ENCODE measurements at regions not wholly inside any gene's neighbourhood (a gene's known extent, or its start where the extent isn't known, plus 50 kb on each side); places are given as distances from the start of the nearest gene placed in this dataset.

DNA sequence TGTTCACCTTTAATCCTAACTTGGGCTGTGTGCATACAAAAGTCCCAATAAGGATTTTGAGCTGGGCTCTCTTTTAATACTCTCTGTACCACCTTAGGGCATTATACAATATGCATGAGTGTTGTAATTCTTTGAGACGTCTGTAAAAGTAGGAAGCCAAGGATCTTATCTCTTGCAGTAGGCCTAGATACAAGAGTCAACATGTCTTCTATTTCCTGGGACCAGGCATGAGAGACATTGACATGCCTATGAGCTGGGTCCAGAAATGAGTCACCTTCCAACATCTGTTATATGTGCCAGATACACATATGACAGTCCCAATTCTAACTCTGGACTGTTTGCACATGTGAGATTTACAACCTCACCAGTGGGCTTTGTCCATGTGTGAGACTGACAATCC, 1911.2 kb downstream of the TP53TG3F start:
- H3K9me3 ChIP-seq (ENCODE audit: low read length), result no peaks in the 10 kb centered on the region

DNA sequence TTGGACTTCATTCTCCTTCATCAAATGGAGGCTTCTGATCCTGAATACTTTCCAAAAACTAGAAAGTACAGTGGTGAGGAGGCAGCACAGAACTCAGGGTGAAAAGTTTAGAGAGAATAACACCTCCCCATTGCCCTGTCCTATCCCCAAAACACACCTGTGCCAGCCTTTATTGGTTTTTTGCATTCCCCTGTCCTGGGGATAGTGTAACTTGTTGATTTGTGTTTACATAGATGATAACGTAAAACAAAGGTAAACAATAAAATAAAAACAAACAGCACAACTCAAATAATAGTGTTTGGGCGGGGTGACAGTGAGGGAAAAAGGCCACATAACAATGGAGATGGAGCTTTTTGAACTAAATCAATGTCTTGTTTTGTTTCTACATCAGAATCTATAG, 1917.7 kb downstream of the TP53TG3F start:
- Histone ChIP-seq H3K9ac (ENCODE audit: low read length) (no peak overlapping the region), H2AFZ (ENCODE audit: low read length) (no peak overlapping the region), H3K79me2 (ENCODE audit: insufficient read depth, low read length) (no peaks in the 10 kb centered on the region), H3F3A (ENCODE audit: insufficient read depth, low read length) (no peaks in the 10 kb centered on the region), H3K9me3 (ENCODE audit: low read length) (no peaks in the 10 kb centered on the region), H3K27ac (ENCODE audit: low read depth, low read length, poor library complexity, severe bottlenecking) (no peak overlapping the region), H3K4me2 (ENCODE audit: low read length) (no peak overlapping the region), H3K4me3 (ENCODE audit: low read depth, low read length, poor library complexity, severe bottlenecking) (no peak overlapping the region), H4K20me1 (ENCODE audit: insufficient read depth, low read length) (no peaks in the 10 kb centered on the region), H3K9me2 (ENCODE audit: low read depth, low read length) (no peaks in the 10 kb centered on the region), H3K4me1 (ENCODE audit: insufficient read depth, low read length, severe bottlenecking) (no peaks in the 10 kb centered on the region), H3K36me3 (ENCODE audit: insufficient read depth, low read length) (no peaks in the 10 kb centered on the region), H3K27me3 (ENCODE audit: insufficient read depth, low read length) (no peaks in the 10 kb centered on the region)
- TF ChIP-seq EZH2 (IDR thresholded peaks at IDR 0.05; ENCODE audit: borderline replicate concordance, low read length) (no peak), CTCF (IDR thresholded peaks at IDR 0.05; ENCODE audit: low read length) (no peak)

More for the DNA sequence above, 1911.2 kb downstream of the TP53TG3F start:
- Histone ChIP-seq H2AFZ (ENCODE audit: low read length) (no peak overlapping the region), H3K36me3 (ENCODE audit: insufficient read depth, low read length) (no peaks in the 10 kb centered on the region), H3K4me1 (ENCODE audit: insufficient read depth, low read length, severe bottlenecking) (no peaks in the 10 kb centered on the region), H3K27ac (ENCODE audit: low read depth, low read length, poor library complexity, severe bottlenecking) (no peak overlapping the region), H3K27me3 (ENCODE audit: insufficient read depth, low read length) (no peaks in the 10 kb centered on the region), H3K9me2 (ENCODE audit: low read depth, low read length) (no peaks in the 10 kb centered on the region), H3K4me3 (ENCODE audit: low read depth, low read length, poor library complexity, severe bottlenecking) (no peak overlapping the region), H3K79me2 (ENCODE audit: insufficient read depth, low read length) (no peaks in the 10 kb centered on the region), H4K20me1 (ENCODE audit: insufficient read depth, low read length) (no peaks in the 10 kb centered on the region), H3F3A (ENCODE audit: insufficient read depth, low read length) (no peaks in the 10 kb centered on the region), H3K9ac (ENCODE audit: low read length) (no peak overlapping the region), H3K4me2 (ENCODE audit: low read length) (no peak overlapping the region)
- TF ChIP-seq CTCF (IDR thresholded peaks at IDR 0.05; ENCODE audit: low read length), result no peak
- no peak for TF ChIP-seq EZH2 (IDR thresholded peaks at IDR 0.05; ENCODE audit: borderline replicate concordance, low read length)

DNA sequence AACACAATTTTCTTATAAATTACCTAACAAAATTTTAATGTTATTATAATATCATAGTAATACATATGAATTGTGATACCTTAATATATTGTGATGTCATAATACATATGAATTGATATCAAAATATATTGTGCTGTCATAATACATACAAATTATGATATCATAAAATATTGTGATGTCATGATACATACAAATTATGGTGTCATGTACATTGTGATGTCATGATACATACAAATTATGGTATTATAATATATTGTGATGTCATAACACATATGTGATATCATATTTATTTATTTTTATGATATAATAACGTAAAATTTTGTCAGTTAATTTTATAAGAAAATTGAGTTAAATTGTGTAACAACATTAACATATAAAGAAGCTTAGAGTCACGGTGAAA, 1927.2 kb downstream of the TP53TG3F start:
- Histone ChIP-seq H3K9me3 (ENCODE audit: low read length) (no peaks in the 10 kb centered on the region), H3K4me3 (ENCODE audit: low read depth, low read length, poor library complexity, severe bottlenecking) (no peak overlapping the region), H3K4me2 (ENCODE audit: low read length) (no peak overlapping the region), H3K79me2 (ENCODE audit: insufficient read depth, low read length) (no peaks in the 10 kb centered on the region), H3K9me2 (ENCODE audit: low read depth, low read length) (no peaks in the 10 kb centered on the region), H4K20me1 (ENCODE audit: insufficient read depth, low read length) (no peaks in the 10 kb centered on the region), H2AFZ (ENCODE audit: low read length) (no peak overlapping the region), H3K27me3 (ENCODE audit: insufficient read depth, low read length) (no peaks in the 10 kb centered on the region), H3F3A (ENCODE audit: insufficient read depth, low read length) (no peaks in the 10 kb centered on the region), H3K9ac (ENCODE audit: low read length) (no peak overlapping the region), H3K27ac (ENCODE audit: low read depth, low read length, poor library complexity, severe bottlenecking) (no peak overlapping the region), H3K36me3 (ENCODE audit: insufficient read depth, low read length) (no peaks in the 10 kb centered on the region), H3K4me1 (ENCODE audit: insufficient read depth, low read length, severe bottlenecking) (no peaks in the 10 kb centered on the region)
- TF ChIP-seq CTCF (IDR thresholded peaks at IDR 0.05; ENCODE audit: low read length) (no peak), EZH2 (IDR thresholded peaks at IDR 0.05; ENCODE audit: borderline replicate concordance, low read length) (no peak)

All from OCI-LY1 (cell line).